Lower lobe of right lung (tissue), 2 donors: ENCODE measurements at regions not wholly inside any gene's neighbourhood (a gene's known extent, or its start where the extent isn't known, plus 50 kb on each side); places are given as distances from the start of the nearest gene placed in this dataset.

Experiments used
- ATAC-seq, 2 donors: fragments of 200-7000 bp; cut with Tn5 transposase; one replicate each; pipeline ENCODE4 v1.9.1; 2020 to 2022; ENCODE audit warnings: mild to moderate bottlenecking in 2 of 2, moderate library complexity in 2 of 2
- DNase-seq: peaks from one replicate; pipeline ENCODE4 v3.0.0-alpha.2; 2020
- H3K27ac ChIP-seq: fragments of 200-600 bp; one replicate; pipeline ENCODE4 v1.8.0; 2022
- H3K27me3 ChIP-seq: fragments of 200-600 bp; one replicate; pipeline ENCODE4 v1.8.0; 2022; ENCODE audit warnings: low read depth
- H3K36me3 ChIP-seq: fragments of 200-600 bp; one replicate; pipeline ENCODE4 v1.8.0; 2022; ENCODE audit warnings: mild to moderate bottlenecking
- H3K4me1 ChIP-seq: fragments of 200-600 bp; one replicate; pipeline ENCODE4 v1.8.0; 2022
- H3K4me3 ChIP-seq: fragments of 200-600 bp; one replicate; pipeline ENCODE4 v1.8.0; 2022; ENCODE audit warnings: mild to moderate bottlenecking
- H3K9me3 ChIP-seq: fragments of 200-600 bp; one replicate; pipeline ENCODE4 v1.8.0; 2022
- CTCF ChIP-seq: fragments of 200-600 bp; IDR thresholded peaks from one replicate; pipeline ENCODE4 v1.8.0; 2022; ENCODE audit warnings: antibody characterized with exemption, mild to moderate bottlenecking
- intact Hi-C: fragments of 100-400 bp; cut with DNase I; formaldehyde crosslinking; loops from one replicate; pipeline ENCODE4 v1.11.0; 2022
- donor health status: DM: no; HTN: yes; CAD: no; lungs with severe emphysema.

DNA sequence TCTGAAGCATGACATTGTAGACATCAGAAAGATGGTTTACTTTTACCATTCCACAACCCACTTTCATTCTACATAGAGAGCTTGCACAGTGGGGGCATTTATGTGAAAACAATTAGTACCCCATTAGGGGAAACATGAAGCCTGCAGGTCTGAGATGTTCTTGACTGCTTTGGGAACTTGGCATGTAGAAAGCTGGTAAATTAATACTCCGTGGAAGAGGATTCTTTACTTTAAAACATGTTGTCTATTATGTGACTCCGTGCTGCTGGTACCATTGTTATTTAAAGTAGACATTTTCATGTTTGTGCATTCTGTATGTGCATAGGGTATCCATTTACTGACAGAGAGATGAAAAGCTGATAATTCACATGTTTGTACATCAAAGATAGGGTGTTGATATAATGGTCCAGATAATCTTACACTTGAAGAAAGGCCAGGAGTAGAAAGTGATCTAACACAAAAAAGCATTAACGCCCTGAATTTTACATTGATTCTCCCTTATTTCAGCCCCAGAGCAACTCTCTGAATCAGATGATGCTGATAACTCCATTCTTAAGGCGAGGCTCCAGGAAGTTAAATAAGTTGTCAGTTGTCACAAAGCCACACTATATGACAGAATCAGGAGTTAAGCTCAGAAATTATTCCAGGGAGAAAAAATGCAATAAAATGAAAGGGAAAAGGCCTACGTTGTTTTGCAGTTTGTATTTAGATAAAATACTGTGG is 50.1 kb upstream of the CD180 start:
- intact Hi-C loops, result loop anchor here (10.0 kb wide), 1 partner anchor 1008 kb away; no protein-coding TSS in a partner anchor
- DNase-seq, result no peak
- no peaks in the 10 kb centered on the region for H3K36me3 ChIP-seq
- peaks cover 37% of the 10 kb centered on the region for H3K4me1 ChIP-seq
- no peak for ATAC-seq
- no peak overlapping the region for H3K4me3 ChIP-seq
- no peaks in the 10 kb centered on the region for H3K9me3 ChIP-seq
- no peak overlapping the region for H3K27ac ChIP-seq
- H3K27me3 ChIP-seq, result no peaks in the 10 kb centered on the region
- no peak for TF ChIP-seq CTCF
